DND-41 (cell line): ENCODE measurements at regions not wholly inside any gene's neighbourhood (a gene's known extent, or its start where the extent isn't known, plus 50 kb on each side); places are given as distances from the start of the nearest gene placed in this dataset.

ENCODE experiments used
- ATAC-seq: fragments of 200-7000 bp; cut with Tn5 transposase; 3 replicates; pipeline ENCODE4 v1.9.1; 2021; ENCODE audit warnings: low read depth; ENCODE audit not compliant: insufficient read depth
- DNase-seq: peaks from one replicate; pipeline ENCODE4 v3.0.0-alpha.2; 2020
- H2AFZ ChIP-seq: 2 replicates; pipeline ENCODE4 v1.6.0; 2012; ENCODE audit warnings: low read depth, low read length
- H3K27ac ChIP-seq: 2 replicates; pipeline ENCODE4 v1.5.1; 2012; ENCODE audit warnings: low read length, inconsistent platforms
- H3K27me3 ChIP-seq: fragments of 200-600 bp; sonication (generic); 2 replicates; pipeline ENCODE4 v1.6.0; 2012; ENCODE audit warnings: low read length, mild to moderate bottlenecking, inconsistent platforms; ENCODE audit not compliant: insufficient read depth, poor library complexity
- H3K36me3 ChIP-seq: 2 replicates; pipeline ENCODE4 v1.5.1; 2012; ENCODE audit warnings: low read length, inconsistent platforms; ENCODE audit not compliant: insufficient read depth
- H3K4me1 ChIP-seq: 2 replicates; pipeline ENCODE4 v1.5.1; 2012; ENCODE audit warnings: mild to moderate bottlenecking, low read length; ENCODE audit not compliant: insufficient read depth
- H3K4me2 ChIP-seq: 2 replicates; pipeline ENCODE4 v1.6.0; 2012; ENCODE audit warnings: mild to moderate bottlenecking, moderate library complexity, low read length, inconsistent platforms; ENCODE audit not compliant: insufficient read depth
- H3K4me3 ChIP-seq, 2 experiments: fragments of 200-600 bp in 1 of 2; shearing (Covaris generic) in 1 of 2; 2 replicates each; pipeline ENCODE4 v1.5.1; 2012 to 2016; ENCODE audit warnings: inconsistent platforms in 2 of 2, low read length in 2 of 2, mild to moderate bottlenecking in 2 of 2, low read depth in 1 of 2, moderate library complexity in 1 of 2
- H3K79me2 ChIP-seq: 2 replicates; pipeline ENCODE4 v1.6.0; 2012; ENCODE audit warnings: low read length, inconsistent platforms; ENCODE audit not compliant: insufficient read depth
- H3K9ac ChIP-seq: 2 replicates; pipeline ENCODE4 v1.6.0; 2012; ENCODE audit warnings: low read depth, mild to moderate bottlenecking, inconsistent platforms, low read length, moderate library complexity
- H3K9me3 ChIP-seq: 2 replicates; pipeline ENCODE4 v1.5.1; 2012; ENCODE audit warnings: low read length, moderate library complexity, mild to moderate bottlenecking, inconsistent platforms; ENCODE audit not compliant: insufficient read depth, severe bottlenecking
- H4K20me1 ChIP-seq: 2 replicates; pipeline ENCODE4 v1.6.0; 2012; ENCODE audit warnings: low read length; ENCODE audit not compliant: insufficient read depth
- EZH2 ChIP-seq: IDR thresholded peaks from 3 replicates; pipeline ENCODE4 v1.6.1; 2012; ENCODE audit warnings: borderline replicate concordance, low read depth, mild to moderate bottlenecking, moderate library complexity, low read length, inconsistent platforms; ENCODE audit not compliant: severe bottlenecking
- TF ChIP-seq, protein P1 (sequence below): IDR thresholded peaks from 2 replicates; pipeline ENCODE4 v1.5.1; 2012; ENCODE audit warnings: borderline replicate concordance, low read length, moderate library complexity, mild to moderate bottlenecking; ENCODE audit not compliant: poor library complexity, severe bottlenecking; ENCODE audit errors: extremely low read depth

- H3K4me1 ChIP-seq = peaks cover 5% of the 10 kb centered on the region
- DNase-seq = no peak
- no peak overlapping the region for H3K4me3 ChIP-seq
- H3K79me2 ChIP-seq = no peaks in the 10 kb centered on the region
- TF ChIP-seq, protein P1, sequence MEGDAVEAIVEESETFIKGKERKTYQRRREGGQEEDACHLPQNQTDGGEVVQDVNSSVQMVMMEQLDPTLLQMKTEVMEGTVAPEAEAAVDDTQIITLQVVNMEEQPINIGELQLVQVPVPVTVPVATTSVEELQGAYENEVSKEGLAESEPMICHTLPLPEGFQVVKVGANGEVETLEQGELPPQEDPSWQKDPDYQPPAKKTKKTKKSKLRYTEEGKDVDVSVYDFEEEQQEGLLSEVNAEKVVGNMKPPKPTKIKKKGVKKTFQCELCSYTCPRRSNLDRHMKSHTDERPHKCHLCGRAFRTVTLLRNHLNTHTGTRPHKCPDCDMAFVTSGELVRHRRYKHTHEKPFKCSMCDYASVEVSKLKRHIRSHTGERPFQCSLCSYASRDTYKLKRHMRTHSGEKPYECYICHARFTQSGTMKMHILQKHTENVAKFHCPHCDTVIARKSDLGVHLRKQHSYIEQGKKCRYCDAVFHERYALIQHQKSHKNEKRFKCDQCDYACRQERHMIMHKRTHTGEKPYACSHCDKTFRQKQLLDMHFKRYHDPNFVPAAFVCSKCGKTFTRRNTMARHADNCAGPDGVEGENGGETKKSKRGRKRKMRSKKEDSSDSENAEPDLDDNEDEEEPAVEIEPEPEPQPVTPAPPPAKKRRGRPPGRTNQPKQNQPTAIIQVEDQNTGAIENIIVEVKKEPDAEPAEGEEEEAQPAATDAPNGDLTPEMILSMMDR = no peak
- TF ChIP-seq EZH2 = no peak
- H3K27ac ChIP-seq = no peak overlapping the region
- H4K20me1 ChIP-seq = no peaks in the 10 kb centered on the region
- H3K9me3 ChIP-seq = no peaks in the 10 kb centered on the region
- no peak for ATAC-seq
- H3K36me3 ChIP-seq = no peaks in the 10 kb centered on the region
- H3K4me2 ChIP-seq = no peak overlapping the region
- H3K9ac ChIP-seq = no peak overlapping the region
- no peaks in the 10 kb centered on the region for H3K27me3 ChIP-seq
- H2AFZ ChIP-seq = no peak overlapping the region
Measured at GRCh38 chr5:167720259-167720658, 571.2 kb upstream of the WWC1 start.

DNA sequence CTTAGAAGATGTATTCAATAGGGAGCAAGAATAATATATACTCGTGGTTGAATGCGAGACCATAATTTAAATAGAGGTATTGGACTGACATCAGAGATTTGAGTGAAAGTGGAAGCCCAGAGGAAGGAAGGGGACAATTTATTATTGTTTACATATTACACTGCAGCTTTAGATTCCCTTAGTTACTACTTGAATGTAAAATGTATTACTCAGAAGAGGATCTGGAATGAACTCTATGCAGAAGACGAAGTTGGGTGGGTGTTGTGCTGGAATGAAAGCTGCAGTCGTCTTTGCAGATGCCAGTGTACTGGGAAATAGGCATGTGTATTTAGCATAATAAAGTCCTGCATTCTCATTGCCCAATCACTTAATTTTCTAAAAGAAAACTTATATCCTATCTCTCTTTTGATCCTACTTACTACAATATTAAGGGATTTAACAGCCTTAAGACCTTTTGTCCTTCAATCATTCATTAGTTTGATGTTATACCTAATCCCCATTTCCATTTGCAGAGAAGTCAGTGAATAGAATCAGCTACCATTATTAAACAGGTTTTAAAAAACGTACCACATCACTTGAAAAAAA is 570.7 kb upstream of the WWC1 start:
- Histone ChIP-seq H3K79me2 (no peaks in the 10 kb centered on the region), H3K4me2 (no peak overlapping the region), H3K4me3 (no peak overlapping the region), H3K36me3 (no peaks in the 10 kb centered on the region), H3K27me3 (no peaks in the 10 kb centered on the region), H3K4me1 (peaks cover 5% of the 10 kb centered on the region), H3K9me3 (no peaks in the 10 kb centered on the region), H3K9ac (no peak overlapping the region), H2AFZ (no peak overlapping the region), H3K27ac (no peak overlapping the region), H4K20me1 (no peaks in the 10 kb centered on the region)
- DNase-seq (no peak), ATAC-seq (no peak)
- TF ChIP-seq EZH2 = no peak
- TF ChIP-seq, protein P1 = no peak

- Histone ChIP-seq H4K20me1 (no peaks in the 10 kb centered on the region), H2AFZ (no peak overlapping the region), H3K4me1 (peaks cover 5% of the 10 kb centered on the region), H3K79me2 (no peaks in the 10 kb centered on the region), H3K36me3 (no peaks in the 10 kb centered on the region), H3K4me2 (no peak overlapping the region), H3K27ac (no peak overlapping the region), H3K9ac (no peak overlapping the region), H3K27me3 (no peaks in the 10 kb centered on the region), H3K4me3 (no peak overlapping the region), H3K9me3 (no peaks in the 10 kb centered on the region)
- TF ChIP-seq, protein P1 = no peak
- TF ChIP-seq EZH2 = no peak
- ATAC-seq (no peak), DNase-seq (no peak)
Measured at GRCh38 chr5:167721926-167722440, 569.5 kb upstream of the WWC1 start.
